IMR-90 (cell line): ENCODE measurements at regions not wholly inside any gene's neighbourhood (a gene's known extent, or its start where the extent isn't known, plus 50 kb on each side); places are given as distances from the start of the nearest gene placed in this dataset.

ENCODE experiments used
- BHLHE40 ChIP-seq: fragments of 150-350 bp; IDR thresholded peaks from 2 replicates; pipeline ENCODE4 v1.6.1; 2016; ENCODE audit warnings: mild to moderate bottlenecking, low read depth, low read length
- CEBPB ChIP-seq: IDR thresholded peaks from 2 replicates; pipeline ENCODE4 v1.6.1; 2012; ENCODE audit warnings: low read depth, low read length, improper control_type of control experiment
- CTCF ChIP-seq: conservative IDR thresholded peaks from 2 replicates; pipeline ENCODE4 v1.5.1; 2012; ENCODE audit warnings: mild to moderate bottlenecking, low read depth, low read length, improper control_type of control experiment
- POLR2A ChIP-seq: IDR thresholded peaks from 2 replicates; pipeline ENCODE4 v1.6.1; 2012; ENCODE audit warnings: mild to moderate bottlenecking, low read depth, low read length
- RAD21 ChIP-seq: IDR thresholded peaks from 2 replicates; pipeline ENCODE4 v1.6.1; 2012; ENCODE audit warnings: low read length, improper control_type of control experiment
- RCOR1 ChIP-seq: IDR thresholded peaks from 2 replicates; pipeline ENCODE4 v1.6.1; 2012; ENCODE audit warnings: mild to moderate bottlenecking, low read length, improper control_type of control experiment; ENCODE audit not compliant: insufficient replicate concordance
- SMC3 ChIP-seq: fragments of 150-350 bp; IDR thresholded peaks from 2 replicates; pipeline ENCODE4 v1.6.1; 2016; ENCODE audit warnings: low read depth, mild to moderate bottlenecking, antibody characterized with exemption, low read length, moderate library complexity
- TF ChIP-seq, protein P1 (sequence below): fragments of 150-350 bp; IDR thresholded peaks from 2 replicates; pipeline ENCODE4 v1.6.1; 2016; ENCODE audit warnings: low read depth, mild to moderate bottlenecking, low read length, moderate library complexity, borderline replicate concordance
- TF ChIP-seq, protein P2 (sequence below): fragments of 150-350 bp; IDR thresholded peaks from 2 replicates; pipeline ENCODE4 v1.6.1; 2017; ENCODE audit warnings: mild to moderate bottlenecking, antibody characterized with exemption, low read length, low read depth

- TF ChIP-seq CTCF (no peak), CEBPB (no peak), RAD21 (no peak), BHLHE40 (no peak), POLR2A (no peak), SMC3 (no peak), RCOR1 (no peak)
- TF ChIP-seq, protein P1, sequence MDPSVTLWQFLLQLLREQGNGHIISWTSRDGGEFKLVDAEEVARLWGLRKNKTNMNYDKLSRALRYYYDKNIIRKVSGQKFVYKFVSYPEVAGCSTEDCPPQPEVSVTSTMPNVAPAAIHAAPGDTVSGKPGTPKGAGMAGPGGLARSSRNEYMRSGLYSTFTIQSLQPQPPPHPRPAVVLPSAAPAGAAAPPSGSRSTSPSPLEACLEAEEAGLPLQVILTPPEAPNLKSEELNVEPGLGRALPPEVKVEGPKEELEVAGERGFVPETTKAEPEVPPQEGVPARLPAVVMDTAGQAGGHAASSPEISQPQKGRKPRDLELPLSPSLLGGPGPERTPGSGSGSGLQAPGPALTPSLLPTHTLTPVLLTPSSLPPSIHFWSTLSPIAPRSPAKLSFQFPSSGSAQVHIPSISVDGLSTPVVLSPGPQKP = no peak
- TF ChIP-seq, protein P2, sequence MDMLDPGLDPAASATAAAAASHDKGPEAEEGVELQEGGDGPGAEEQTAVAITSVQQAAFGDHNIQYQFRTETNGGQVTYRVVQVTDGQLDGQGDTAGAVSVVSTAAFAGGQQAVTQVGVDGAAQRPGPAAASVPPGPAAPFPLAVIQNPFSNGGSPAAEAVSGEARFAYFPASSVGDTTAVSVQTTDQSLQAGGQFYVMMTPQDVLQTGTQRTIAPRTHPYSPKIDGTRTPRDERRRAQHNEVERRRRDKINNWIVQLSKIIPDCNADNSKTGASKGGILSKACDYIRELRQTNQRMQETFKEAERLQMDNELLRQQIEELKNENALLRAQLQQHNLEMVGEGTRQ = no peak
Observed at GRCh38 chr21:27606422-27606821, 639.5 kb upstream of the ADAMTS5 start.
